Keratinocyte (primary cell): ENCODE measurements at regions not wholly inside any gene's neighbourhood (a gene's known extent, or its start where the extent isn't known, plus 50 kb on each side); places are given as distances from the start of the nearest gene placed in this dataset.

ENCODE experiments used
- CTCF ChIP-seq, 3 experiments: IDR thresholded peaks in 1 of 3; conservative IDR thresholded peaks in 1 of 3; optimal IDR thresholded peaks in 1 of 3; 2 replicates in 2 of 3; 3 replicates in 1 of 3; pipeline versions ENCODE3 to v1.5.1; 2011; ENCODE audit warnings: low read length in 3 of 3, mild to moderate bottlenecking in 3 of 3, moderate library complexity in 2 of 3, control low read depth in 1 of 3, inconsistent platforms in 1 of 3; ENCODE audit not compliant: insufficient read depth in 2 of 3; ENCODE audit errors: extremely low read depth in 1 of 3
- EZH2 ChIP-seq: IDR thresholded peaks from one replicate; pipeline ENCODE4 v1.6.1; 2012; ENCODE audit warnings: inconsistent platforms, mild to moderate bottlenecking, low read length, moderate library complexity

GRCh38 chrX:108945883-108946523 lies 209.6 kb upstream of the IRS4 start:
- TF ChIP-seq CTCF (optimal IDR thresholded peaks at IDR 0.05 in 1 of 3, IDR thresholded peaks at IDR 0.05 in 1 of 3, conservative IDR thresholded peaks at IDR 0.05 in 1 of 3; ENCODE audit: extremely low read depth in 1 of 3, insufficient read depth in 2 of 3, low read length in 3 of 3) (no peak), EZH2 (no peak)
